H1 (cell line): ENCODE measurements at regions not wholly inside any gene's neighbourhood (a gene's known extent, or its start where the extent isn't known, plus 50 kb on each side); places are given as distances from the start of the nearest gene placed in this dataset.

Experiments
- CTCF ChIA-PET: fragments of 300-600 bp; sonication (Branson Sonifier 250); formaldehyde crosslinking; loops from one replicate; lab custom pipeline; 2021; ENCODE audit not compliant: partially characterized antibody; lab: Charles Lee
- POLR2A ChIA-PET: fragments of 300-600 bp; sonication (Branson Sonifier 250); formaldehyde crosslinking; loops from one replicate; lab custom pipeline; 2021; ENCODE audit warnings: inconsistent platforms; ENCODE audit not compliant: partially characterized antibody; lab: Charles Lee
- DNase-seq, 2 experiments: peaks; one replicate each; pipeline versions ENCODE4 v3.0.0 to v3.0.0-alpha.2; 2010 to 2022; ENCODE audit warnings: low spot score in 2 of 2, low read depth in 1 of 2, mixed read lengths in 1 of 2
- FAIRE-seq: peaks from 2 replicates; lab custom pipeline; 2011; peaks lifted over from hg19 to GRCh38; lab: Jason Lieb, UNC
- H2AFZ ChIP-seq: 2 replicates; pipeline ENCODE4 v1.8.1; 2012; ENCODE audit warnings: low read length, inconsistent platforms
- H2AK5ac ChIP-seq: 2 replicates; pipeline ENCODE4 v1.6.1; 2013; ENCODE audit warnings: low read depth, low read length
- H2BK120ac ChIP-seq: replicated peaks from 2 replicates; pipeline ENCODE3; 2013; ENCODE audit warnings: low read depth, low read length, inconsistent platforms
- H2BK12ac ChIP-seq: 2 replicates; pipeline ENCODE4 v1.6.1; 2013; ENCODE audit warnings: low read depth, low read length
- H2BK15ac ChIP-seq: 2 replicates; pipeline ENCODE4 v1.6.1; 2013; ENCODE audit warnings: low read length
- H2BK20ac ChIP-seq: 2 replicates; pipeline ENCODE4 v1.6.1; 2013; ENCODE audit warnings: low read length
- H2BK5ac ChIP-seq: 2 replicates; pipeline ENCODE4 v1.6.1; 2013; ENCODE audit warnings: low read depth, low read length
- H3K14ac ChIP-seq: 2 replicates; pipeline ENCODE4 v1.6.1; 2013; ENCODE audit warnings: inconsistent platforms; ENCODE audit not compliant: insufficient read length
- H3K18ac ChIP-seq: 2 replicates; pipeline ENCODE4 v1.6.1; 2013; ENCODE audit warnings: low read length; ENCODE audit errors: extremely low read depth
- H3K23ac ChIP-seq: 2 replicates; pipeline ENCODE4 v1.6.1; 2013; ENCODE audit warnings: inconsistent platforms; ENCODE audit not compliant: insufficient read length
- H3K23me2 ChIP-seq: 2 replicates; pipeline ENCODE4 v1.6.1; 2013; ENCODE audit warnings: low read depth, low read length
- H3K27ac ChIP-seq: 2 replicates; pipeline ENCODE4 v1.6.1; 2011; ENCODE audit warnings: low read depth, low read length, inconsistent platforms
- H3K27me3 ChIP-seq, 4 experiments: replicated peaks in 1 of 4; 1 replicate in 1 of 4; 2 replicates in 3 of 4; pipeline versions ENCODE4 v1.6.1 to v1.8.1; 2011 to 2013; ENCODE audit warnings: low read length in 3 of 4, mild to moderate bottlenecking in 3 of 4, inconsistent platforms in 2 of 4, mixed read lengths in 2 of 4, moderate library complexity in 1 of 4; ENCODE audit not compliant: control insufficient read depth in 3 of 4, insufficient read depth in 3 of 4; ENCODE audit errors: extremely low read depth in 1 of 4
- H3K36me3 ChIP-seq, 4 experiments: 2 replicates each; pipeline versions ENCODE4 v1.6.1 to v1.8.1; 2011 to 2013; ENCODE audit warnings: mild to moderate bottlenecking in 4 of 4, low read length in 3 of 4, moderate library complexity in 2 of 4, control low read depth in 1 of 4, inconsistent platforms in 1 of 4; ENCODE audit not compliant: insufficient read depth in 4 of 4, control insufficient read depth in 2 of 4
- H3K4ac ChIP-seq: replicated peaks from 2 replicates; pipeline ENCODE3; 2013; ENCODE audit warnings: low read length, low read depth, mixed read lengths, inconsistent platforms; ENCODE audit not compliant: insufficient read length
- H3K4me1 ChIP-seq, 4 experiments: replicated peaks in 1 of 4; 1 replicate in 1 of 4; 2 replicates in 3 of 4; pipeline versions ENCODE4 v1.6.1 to v1.8.1; 2011 to 2013; ENCODE audit warnings: low read length in 3 of 4, inconsistent platforms in 2 of 4, mixed read lengths in 1 of 4; ENCODE audit not compliant: insufficient read depth in 4 of 4, control insufficient read depth in 3 of 4
- H3K4me2 ChIP-seq, 2 experiments: 2 replicates each; pipeline versions ENCODE4 v1.6.1 to v1.8.1; 2011 to 2013; ENCODE audit warnings: low read depth in 2 of 2, low read length in 2 of 2, control low read depth in 1 of 2, inconsistent platforms in 1 of 2, mild to moderate bottlenecking in 1 of 2; ENCODE audit not compliant: insufficient read depth in 1 of 2
- H3K4me3 ChIP-seq, 4 experiments: fragments of 200-600, 300-600 bp in 1 of 4; sonication (generic), shearing (Covaris generic), sonication (Bioruptor Twin) in 1 of 4; 2 replicates each; pipeline versions ENCODE4 v1.5.1 to v1.8.1; 2011 to 2016; ENCODE audit warnings: low read length in 4 of 4, low read depth in 3 of 4, control low read depth in 2 of 4, inconsistent platforms in 2 of 4, mild to moderate bottlenecking in 2 of 4, mixed read lengths in 1 of 4, moderate library complexity in 1 of 4; ENCODE audit not compliant: insufficient read depth in 2 of 4; ENCODE audit errors: extremely low read depth in 1 of 4
- H3K56ac ChIP-seq: replicated peaks from 2 replicates; pipeline ENCODE3; 2013; ENCODE audit warnings: low read depth, mild to moderate bottlenecking, mixed read lengths, low read length, inconsistent platforms; ENCODE audit not compliant: insufficient read length
- H3K79me1 ChIP-seq: 2 replicates; pipeline ENCODE4 v1.6.1; 2013; ENCODE audit warnings: low read depth, low read length, control low read depth
- H3K79me2 ChIP-seq, 2 experiments: 2 replicates each; pipeline versions ENCODE4 v1.6.1 to v1.8.1; 2012 to 2013; ENCODE audit warnings: low read length in 2 of 2, mild to moderate bottlenecking in 2 of 2, inconsistent platforms in 1 of 2; ENCODE audit not compliant: insufficient read depth in 2 of 2, control insufficient read depth in 1 of 2
- H3K9ac ChIP-seq, 4 experiments: replicated peaks in 1 of 4; 1 replicate in 1 of 4; 2 replicates in 3 of 4; pipeline versions ENCODE4 v1.6.1 to v1.8.1; 2011 to 2013; ENCODE audit warnings: low read depth in 3 of 4, low read length in 3 of 4, control low read depth in 2 of 4, mild to moderate bottlenecking in 2 of 4, moderate library complexity in 2 of 4, inconsistent platforms in 1 of 4; ENCODE audit errors: extremely low read depth in 1 of 4
- H3K9me3 ChIP-seq, 2 experiments: 2 replicates each; pipeline versions ENCODE4 v1.6.1 to v1.8.1; 2012 to 2013; ENCODE audit warnings: mild to moderate bottlenecking in 2 of 2, moderate library complexity in 2 of 2, control low read depth in 1 of 2, inconsistent platforms in 1 of 2, low read depth in 1 of 2, low read length in 1 of 2, mixed read lengths in 1 of 2; ENCODE audit not compliant: insufficient read depth in 2 of 2
- H4K20me1 ChIP-seq, 2 experiments: replicated peaks in 1 of 2; 2 replicates each; pipeline versions ENCODE3 to v1.8.1; 2011 to 2013; ENCODE audit warnings: inconsistent platforms in 2 of 2, low read length in 2 of 2, mild to moderate bottlenecking in 1 of 2; ENCODE audit not compliant: insufficient read depth in 2 of 2, control insufficient read depth in 1 of 2
- H4K5ac ChIP-seq: 2 replicates; pipeline ENCODE4 v1.6.1; 2013; ENCODE audit warnings: low read length, low read depth, mixed read lengths, inconsistent platforms; ENCODE audit not compliant: insufficient read length
- H4K8ac ChIP-seq: 2 replicates; pipeline ENCODE4 v1.8.0; 2013; ENCODE audit warnings: mild to moderate bottlenecking, moderate library complexity, low read length, inconsistent platforms; ENCODE audit not compliant: insufficient read depth; ENCODE audit errors: extremely low read depth
- H4K91ac ChIP-seq: replicated peaks from 2 replicates; pipeline ENCODE3; 2013; ENCODE audit warnings: low read length, mixed read lengths, inconsistent platforms; ENCODE audit not compliant: insufficient read length
- WGBS, 2 experiments: shearing (Covaris generic) in 1 of 2; methylation state at CpG; one replicate each; pipeline versions ENCODE4 v1.1.6 to v1.1.7; 2013 to 2015; ENCODE audit warnings: low lambda C conversion rate in 2 of 2, mixed read lengths in 2 of 2, inconsistent platforms in 1 of 2, low coverage in 1 of 2, missing lambda C conversion rate in 1 of 2; ENCODE audit not compliant: insufficient replicate concordance in 2 of 2, insufficient coverage in 1 of 2, insufficient read length in 1 of 2; ENCODE audit errors: extremely low coverage in 1 of 2, missing lambda C conversion rate in 1 of 2; 5-methylcytosine and 5-hydroxymethylcytosine counted together

DNA sequence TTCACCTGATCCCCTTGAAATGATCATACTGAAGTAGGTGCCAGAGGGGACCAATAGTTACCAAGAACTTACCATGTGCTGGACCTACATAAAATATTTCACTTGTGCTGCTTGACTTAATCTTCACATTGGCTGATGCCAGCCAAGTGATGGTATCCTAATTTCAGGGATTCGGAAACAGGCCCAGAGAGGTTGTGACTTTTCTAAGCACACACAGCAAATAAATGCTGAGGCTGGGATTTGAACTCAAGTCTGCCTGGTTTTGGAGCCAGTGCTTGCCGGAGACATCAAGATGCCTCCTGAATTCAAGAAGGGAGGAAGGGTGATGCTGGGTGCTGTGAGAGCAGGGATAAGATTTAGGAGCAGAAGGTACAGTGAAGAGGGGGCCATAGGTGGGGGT is 173.5 kb upstream of the LHX5 start:
- Histone ChIP-seq H4K8ac (no peak overlapping the region), H3K14ac (no peak overlapping the region), H3K79me2 (no peaks in the 10 kb centered on the region), H3K79me1 (no peaks in the 10 kb centered on the region), H2AK5ac (no peak overlapping the region), H3K18ac (no peak overlapping the region; the same call in 1 of the 2 replicates), H3K27me3 (no peaks in the 10 kb centered on the region; a peak in 1 of 7 replicates), H2AFZ (no peak overlapping the region), H4K5ac (no peak overlapping the region), H3K23me2 (no peaks in the 10 kb centered on the region), H3K56ac (no peak overlapping the region), H3K36me3 (no peaks in the 10 kb centered on the region; a peak in 1 of 8 replicates), H3K23ac (no peak overlapping the region), H3K9ac (no peak overlapping the region), H2BK20ac (no peak overlapping the region), H2BK15ac (no peak overlapping the region), H3K9me3 (no peaks in the 10 kb centered on the region), H3K4ac (no peak overlapping the region), H4K91ac (no peak overlapping the region), H2BK120ac (no peak overlapping the region), H3K4me2 (no peak overlapping the region), H3K4me1 (peaks cover 0 to 9% (median 0%) of the 10 kb centered on the region in 4 experiments; a peak in 4 of 7 replicates), H3K27ac (no peak overlapping the region), H4K20me1 (no peaks in the 10 kb centered on the region), H3K4me3 (no peak overlapping the region), H2BK5ac (no peak overlapping the region), H2BK12ac (no peak overlapping the region)
- WGBS, 2 experiments = 88% methylated on average over 2 of the region's 2 CpGs; no CpG with 5 or more reads in 1 of the 2 experiments
- FAIRE-seq (no peak), DNase-seq (no peak)
- ChIA-PET POLR2A (no interaction called here), CTCF (interaction anchor here (1.3 kb wide), 1 partner anchor 38 kb away, joined by 4 read pairs; no protein-coding TSS in a partner anchor)
